KMS-11 (cell line): ENCODE measurements at regions not wholly inside any gene's neighbourhood (a gene's known extent, or its start where the extent isn't known, plus 50 kb on each side); places are given as distances from the start of the nearest gene placed in this dataset.

Experiments used
- H2AFZ ChIP-seq: fragments of 200-600 bp; sonication (generic); 2 replicates; pipeline ENCODE4 v1.6.1; 2016; ENCODE audit warnings: antibody characterized with exemption, mixed run types, low read depth
- H3K27ac ChIP-seq: fragments of 200-600 bp; sonication (generic); 2 replicates; pipeline ENCODE4 v1.6.1; 2016; ENCODE audit warnings: mild to moderate bottlenecking, mixed run types
- H3K27me3 ChIP-seq: fragments of 200-600 bp; sonication (generic); 2 replicates; pipeline ENCODE4 v1.6.1; 2017; ENCODE audit warnings: mild to moderate bottlenecking, low read depth, mixed run types, moderate library complexity; ENCODE audit not compliant: insufficient read depth
- H3K36me3 ChIP-seq: fragments of 200-600 bp; sonication (generic); 2 replicates; pipeline ENCODE4 v1.6.1; 2017; ENCODE audit warnings: mild to moderate bottlenecking, mixed run types; ENCODE audit not compliant: insufficient read depth
- H3K4me1 ChIP-seq: fragments of 200-600 bp; sonication (generic); 2 replicates; pipeline ENCODE4 v1.6.1; 2016; ENCODE audit warnings: mild to moderate bottlenecking, low read depth, mixed run types; ENCODE audit not compliant: poor library complexity, severe bottlenecking
- H3K4me2 ChIP-seq: fragments of 200-600 bp; sonication (generic); 2 replicates; pipeline ENCODE4 v1.7.0; 2016; ENCODE audit warnings: mild to moderate bottlenecking, mixed run types
- H3K4me3 ChIP-seq: fragments of 200-600 bp; sonication (generic); IDR thresholded peaks from 2 replicates; pipeline ENCODE4 v1.6.1; 2017; ENCODE audit warnings: low read depth, low read length, mixed read lengths; ENCODE audit not compliant: insufficient read depth
- H3K79me2 ChIP-seq: fragments of 200-600 bp; sonication (generic); 2 replicates; pipeline ENCODE4 v1.6.1; 2016; ENCODE audit warnings: low read depth, mixed run types; ENCODE audit not compliant: insufficient read depth
- H3K9ac ChIP-seq: fragments of 200-600 bp; sonication (generic); 2 replicates; pipeline ENCODE4 v1.6.1; 2016; ENCODE audit warnings: mild to moderate bottlenecking, mixed run types
- H4K20me1 ChIP-seq: fragments of 200-600 bp; sonication (generic); 2 replicates; pipeline ENCODE4 v1.6.1; 2016; ENCODE audit warnings: mild to moderate bottlenecking, mixed run types; ENCODE audit not compliant: insufficient read depth
- TF ChIP-seq, protein P1 (sequence below): fragments of 200-600 bp; sonication (generic); conservative IDR thresholded peaks from 2 replicates; pipeline ENCODE4 v1.6.1; 2017; ENCODE audit warnings: low read depth, mild to moderate bottlenecking, antibody characterized with exemption, low read length, moderate library complexity, mixed read lengths

DNA sequence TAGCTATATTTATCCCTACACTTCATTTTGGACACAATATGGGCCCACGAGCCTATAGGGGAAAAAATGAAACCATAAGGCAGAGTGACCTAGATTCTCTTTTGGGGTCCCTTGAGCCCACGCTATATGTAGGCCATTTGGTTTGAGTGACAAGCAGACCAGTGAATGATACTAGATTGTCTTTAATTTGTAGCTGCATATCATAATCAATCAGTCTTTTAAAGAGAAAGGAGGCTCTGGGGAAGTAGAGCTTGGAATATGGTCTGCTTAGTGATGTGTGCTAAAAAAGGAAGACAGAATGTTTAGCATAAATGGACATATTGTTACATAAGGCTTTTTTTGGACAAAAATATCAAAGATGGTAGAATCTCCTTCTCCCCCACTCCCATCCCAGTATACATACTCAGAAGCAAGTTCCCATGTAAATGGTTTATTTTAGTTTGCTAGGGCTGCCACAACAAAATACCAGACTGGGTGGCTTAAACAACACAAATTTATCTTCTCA lies 140.8 kb downstream of the CAPZA3 start:
- H4K20me1 ChIP-seq, result no peaks in the 10 kb centered on the region
- TF ChIP-seq, protein P1, sequence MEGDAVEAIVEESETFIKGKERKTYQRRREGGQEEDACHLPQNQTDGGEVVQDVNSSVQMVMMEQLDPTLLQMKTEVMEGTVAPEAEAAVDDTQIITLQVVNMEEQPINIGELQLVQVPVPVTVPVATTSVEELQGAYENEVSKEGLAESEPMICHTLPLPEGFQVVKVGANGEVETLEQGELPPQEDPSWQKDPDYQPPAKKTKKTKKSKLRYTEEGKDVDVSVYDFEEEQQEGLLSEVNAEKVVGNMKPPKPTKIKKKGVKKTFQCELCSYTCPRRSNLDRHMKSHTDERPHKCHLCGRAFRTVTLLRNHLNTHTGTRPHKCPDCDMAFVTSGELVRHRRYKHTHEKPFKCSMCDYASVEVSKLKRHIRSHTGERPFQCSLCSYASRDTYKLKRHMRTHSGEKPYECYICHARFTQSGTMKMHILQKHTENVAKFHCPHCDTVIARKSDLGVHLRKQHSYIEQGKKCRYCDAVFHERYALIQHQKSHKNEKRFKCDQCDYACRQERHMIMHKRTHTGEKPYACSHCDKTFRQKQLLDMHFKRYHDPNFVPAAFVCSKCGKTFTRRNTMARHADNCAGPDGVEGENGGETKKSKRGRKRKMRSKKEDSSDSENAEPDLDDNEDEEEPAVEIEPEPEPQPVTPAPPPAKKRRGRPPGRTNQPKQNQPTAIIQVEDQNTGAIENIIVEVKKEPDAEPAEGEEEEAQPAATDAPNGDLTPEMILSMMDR, result no peak
- no peaks in the 10 kb centered on the region for H3K36me3 ChIP-seq
- H3K4me2 ChIP-seq, result no peak overlapping the region
- no peaks in the 10 kb centered on the region for H3K79me2 ChIP-seq
- H3K27ac ChIP-seq, result no peak overlapping the region
- H3K27me3 ChIP-seq, result no peaks in the 10 kb centered on the region
- no peaks in the 10 kb centered on the region for H3K4me1 ChIP-seq
- H2AFZ ChIP-seq, result no peak overlapping the region
- H3K9ac ChIP-seq, result no peak overlapping the region
- no peak overlapping the region for H3K4me3 ChIP-seq

DNA sequence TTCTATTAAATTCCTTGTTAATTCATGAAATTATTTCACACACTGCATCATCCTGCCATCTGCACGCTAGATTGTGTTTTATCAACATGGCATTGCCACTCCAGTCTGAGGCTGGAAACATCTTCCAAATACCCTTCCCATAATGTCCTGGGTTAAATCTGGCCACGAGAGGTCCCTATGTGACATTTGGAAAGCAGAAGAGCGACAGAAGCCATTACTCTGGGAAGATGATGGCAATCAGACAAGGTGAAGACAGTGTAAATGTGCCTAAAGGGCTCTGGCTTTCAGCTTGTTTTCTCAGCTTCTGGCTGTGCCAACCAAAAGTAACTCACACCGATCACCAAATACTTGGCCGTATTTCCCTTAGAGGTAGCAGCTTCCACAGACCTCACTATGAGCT lies 144.8 kb downstream of the CAPZA3 start:
- H2AFZ ChIP-seq, result no peak overlapping the region

DNA sequence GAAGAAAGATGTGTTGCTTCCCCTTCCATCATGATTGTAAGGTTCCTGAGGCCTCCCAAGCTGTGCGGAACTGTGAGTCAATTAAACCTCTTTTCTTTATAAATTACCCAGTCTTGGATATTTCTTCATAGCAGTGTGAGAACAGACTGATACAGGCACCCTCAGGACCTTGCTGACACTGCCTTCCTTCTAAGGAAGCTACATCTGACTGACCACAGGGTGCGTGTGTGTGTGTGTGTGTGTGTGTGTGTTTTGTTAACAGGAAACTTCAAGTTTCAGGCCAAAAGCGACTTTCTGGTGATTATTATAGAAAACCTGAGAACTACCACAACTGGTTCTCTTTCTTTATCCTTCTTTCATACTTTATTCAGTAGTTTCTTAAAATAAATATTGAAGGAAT lies 149.0 kb downstream of the CAPZA3 start:
- no peaks in the 10 kb centered on the region for H4K20me1 ChIP-seq
- H3K4me2 ChIP-seq, result no peak overlapping the region
- no peak overlapping the region for H3K27ac ChIP-seq
- H3K4me3 ChIP-seq, result no peak overlapping the region
- H3K79me2 ChIP-seq, result no peaks in the 10 kb centered on the region
- H3K4me1 ChIP-seq, result no peaks in the 10 kb centered on the region
- no peaks in the 10 kb centered on the region for H3K27me3 ChIP-seq
- no peaks in the 10 kb centered on the region for H3K36me3 ChIP-seq
- TF ChIP-seq, protein P1, result no peak
- H3K9ac ChIP-seq, result no peak overlapping the region
- no peak overlapping the region for H2AFZ ChIP-seq

More for the DNA sequence above, 144.8 kb downstream of the CAPZA3 start:
- Histone ChIP-seq H3K36me3 (no peaks in the 10 kb centered on the region), H4K20me1 (no peaks in the 10 kb centered on the region), H3K4me1 (no peaks in the 10 kb centered on the region), H3K9ac (no peak overlapping the region), H3K4me3 (no peak overlapping the region), H3K27ac (no peak overlapping the region), H3K27me3 (no peaks in the 10 kb centered on the region), H3K4me2 (no peak overlapping the region), H3K79me2 (no peaks in the 10 kb centered on the region)
- TF ChIP-seq, protein P1, result no peak

GRCh38 chr12:18887368-18887767 lies 149.4 kb downstream of the CAPZA3 start:
- Histone ChIP-seq H3K79me2 (no peaks in the 10 kb centered on the region), H3K9ac (no peak overlapping the region), H3K4me2 (no peak overlapping the region), H3K27ac (no peak overlapping the region), H3K4me1 (no peaks in the 10 kb centered on the region), H2AFZ (no peak overlapping the region), H3K4me3 (no peak overlapping the region), H4K20me1 (no peaks in the 10 kb centered on the region), H3K27me3 (no peaks in the 10 kb centered on the region), H3K36me3 (no peaks in the 10 kb centered on the region)
- TF ChIP-seq, protein P1, result no peak
